ENCODE measurements at regions not wholly inside any gene's neighbourhood (a gene's known extent, or its start where the extent isn't known, plus 50 kb on each side); places are given as distances from the start of the nearest gene placed in this dataset.

DNA sequence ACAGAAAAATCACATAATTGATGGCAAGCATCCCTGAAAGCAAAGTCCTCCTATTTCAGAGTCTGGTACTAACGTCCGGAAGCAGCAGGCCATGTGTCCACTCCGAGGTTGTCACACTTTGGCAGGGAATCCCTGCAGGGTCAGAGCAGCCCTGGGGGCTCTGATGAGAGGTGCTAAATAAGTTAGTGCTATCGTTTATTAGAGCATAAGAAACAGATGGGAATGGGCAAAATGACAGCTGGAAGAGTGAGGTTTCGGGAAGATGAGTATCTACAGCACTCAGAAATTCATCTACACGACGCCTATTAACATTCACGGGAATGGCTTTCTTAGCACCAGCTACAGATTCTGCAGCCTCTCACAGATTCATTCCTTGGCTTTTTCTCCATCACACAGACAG is 465.4 kb upstream of the PSMD7 start:
- 74 to 83% (median 80%) methylated on average over 8 of the region's 8 CpGs for WGBS, 5 donors
- H3K9me3 ChIP-seq = peaks cover 0 to 6% (median 0%) of the 10 kb centered on the region in 8 donors
- H3K27ac ChIP-seq = no peak overlapping the region
- intact Hi-C loops (cut with DNase I; ENCODE audit: low total_unique reads) = no loop called here
- H3K4me1 ChIP-seq = no peaks in the 10 kb centered on the region
- H3K27me3 ChIP-seq (replicated peaks in 1 of 7) = peaks cover 0 to 8% (median 0%) of the 10 kb centered on the region in 7 donors
- DNase-seq = no peak
- no peaks in the 10 kb centered on the region for H3K36me3 ChIP-seq
- H3K4me3 ChIP-seq = no peak overlapping the region
- TF ChIP-seq, protein P1, sequence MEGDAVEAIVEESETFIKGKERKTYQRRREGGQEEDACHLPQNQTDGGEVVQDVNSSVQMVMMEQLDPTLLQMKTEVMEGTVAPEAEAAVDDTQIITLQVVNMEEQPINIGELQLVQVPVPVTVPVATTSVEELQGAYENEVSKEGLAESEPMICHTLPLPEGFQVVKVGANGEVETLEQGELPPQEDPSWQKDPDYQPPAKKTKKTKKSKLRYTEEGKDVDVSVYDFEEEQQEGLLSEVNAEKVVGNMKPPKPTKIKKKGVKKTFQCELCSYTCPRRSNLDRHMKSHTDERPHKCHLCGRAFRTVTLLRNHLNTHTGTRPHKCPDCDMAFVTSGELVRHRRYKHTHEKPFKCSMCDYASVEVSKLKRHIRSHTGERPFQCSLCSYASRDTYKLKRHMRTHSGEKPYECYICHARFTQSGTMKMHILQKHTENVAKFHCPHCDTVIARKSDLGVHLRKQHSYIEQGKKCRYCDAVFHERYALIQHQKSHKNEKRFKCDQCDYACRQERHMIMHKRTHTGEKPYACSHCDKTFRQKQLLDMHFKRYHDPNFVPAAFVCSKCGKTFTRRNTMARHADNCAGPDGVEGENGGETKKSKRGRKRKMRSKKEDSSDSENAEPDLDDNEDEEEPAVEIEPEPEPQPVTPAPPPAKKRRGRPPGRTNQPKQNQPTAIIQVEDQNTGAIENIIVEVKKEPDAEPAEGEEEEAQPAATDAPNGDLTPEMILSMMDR (IDR thresholded peaks at IDR 0.05 in 8 of 11, conservative IDR thresholded peaks at IDR 0.05 in 3 of 11) = no peak
- TF ChIP-seq POLR2AphosphoS5 (IDR thresholded peaks at IDR 0.05) (no peak), POLR2A (IDR thresholded peaks at IDR 0.05) (no peak)

DNA sequence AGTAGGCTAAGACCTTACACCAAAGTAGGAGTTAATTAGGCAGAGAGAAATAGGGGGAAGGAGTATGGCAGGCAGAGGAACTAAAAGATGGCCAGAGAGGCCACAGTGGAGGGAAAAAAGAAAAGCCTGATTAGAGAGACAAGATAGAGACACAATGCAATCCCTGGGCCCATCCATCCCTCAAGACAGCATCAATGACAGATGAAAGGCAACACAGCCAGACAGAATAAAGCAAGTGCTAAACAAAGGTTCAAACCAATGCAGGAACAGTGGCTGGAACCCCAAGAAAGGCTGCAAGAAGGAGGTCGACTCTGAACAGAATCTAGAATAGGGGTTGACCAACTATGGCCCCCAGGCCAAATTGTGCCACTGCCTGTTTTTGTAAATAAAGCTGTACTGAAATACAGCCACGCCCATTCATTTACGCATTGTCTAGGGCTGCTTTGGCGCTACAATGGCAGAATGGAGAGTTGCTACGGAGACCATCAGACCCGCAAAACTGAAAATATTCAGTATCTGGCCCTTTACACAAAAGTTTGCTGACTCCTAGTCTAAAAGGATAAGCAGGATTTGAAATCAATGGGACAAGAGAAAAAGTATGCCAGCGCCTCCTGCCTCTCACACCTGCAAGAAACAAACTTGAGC is 473.3 kb upstream of the PSMD7 start:
- Histone ChIP-seq H3K27me3 (replicated peaks in 1 of 7) (no peaks in the 10 kb centered on the region), H3K9me3 (peaks cover 0 to 17% (median 0%) of the 10 kb centered on the region in 8 donors), H3K36me3 (no peaks in the 10 kb centered on the region), H3K4me1 (no peaks in the 10 kb centered on the region), H3K4me3 (no peak overlapping the region), H3K27ac (no peak overlapping the region)
- intact Hi-C loops (cut with DNase I; ENCODE audit: low total_unique reads) = no loop called here
- 85 to 94% (median 88%) methylated on average over 7 of the region's 7 CpGs for WGBS, 5 donors
- DNase-seq = no peak
- no peak for TF ChIP-seq POLR2A (IDR thresholded peaks at IDR 0.05)
- TF ChIP-seq, protein P1 (IDR thresholded peaks at IDR 0.05 in 8 of 11, conservative IDR thresholded peaks at IDR 0.05 in 3 of 11) = no peak
- no peak for TF ChIP-seq POLR2AphosphoS5 (IDR thresholded peaks at IDR 0.05)

DNA sequence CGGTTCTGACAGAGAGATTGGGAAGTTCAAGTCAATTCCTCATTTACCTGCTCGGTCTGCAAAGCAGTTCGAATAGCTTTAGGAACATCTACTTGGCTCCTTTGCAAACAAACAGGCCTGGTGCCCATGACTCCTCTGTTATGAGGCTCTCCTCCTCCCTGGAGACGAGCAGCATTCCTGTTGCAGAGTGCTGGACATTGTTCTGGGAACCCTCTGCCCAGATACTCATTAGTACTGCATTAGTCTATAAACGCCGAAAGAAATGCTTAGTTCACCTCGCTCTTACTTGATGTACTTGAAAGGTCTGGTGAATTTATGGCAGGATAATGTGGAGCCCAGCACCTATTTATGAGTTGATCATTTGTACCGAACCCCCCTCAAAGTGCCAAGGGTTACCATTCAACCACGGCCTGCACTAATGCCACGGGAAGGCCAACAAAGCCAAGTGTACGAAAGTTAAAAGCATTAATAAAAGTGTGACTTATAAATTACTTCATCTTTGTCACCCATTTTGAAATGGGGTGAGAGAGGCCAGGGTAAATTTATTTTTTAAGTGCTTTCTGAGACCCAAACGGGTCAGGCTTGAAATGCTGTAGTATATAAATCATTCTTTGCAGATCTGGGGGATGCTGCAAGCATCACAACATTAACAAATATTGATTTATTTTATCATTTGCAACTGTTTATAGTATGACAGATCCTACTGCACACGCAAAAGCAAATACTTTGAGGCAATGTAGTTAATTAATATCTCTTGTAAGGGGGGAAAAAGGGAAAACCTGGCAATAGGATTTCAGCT is 478.9 kb upstream of the PSMD7 start:
- H3K4me1 ChIP-seq = no peaks in the 10 kb centered on the region
- WGBS, 5 donors = 72 to 76% (median 74%) methylated on average over 13 of the region's 13 CpGs
- no peaks in the 10 kb centered on the region for H3K36me3 ChIP-seq
- intact Hi-C loops (cut with DNase I; ENCODE audit: low total_unique reads) = no loop called here
- H3K4me3 ChIP-seq = no peak overlapping the region
- no peaks in the 10 kb centered on the region for H3K27me3 ChIP-seq (replicated peaks in 1 of 7)
- DNase-seq = no peak
- TF ChIP-seq POLR2A (IDR thresholded peaks at IDR 0.05) = no peak
- TF ChIP-seq POLR2AphosphoS5 (IDR thresholded peaks at IDR 0.05) = no peak
- TF ChIP-seq, protein P1 (IDR thresholded peaks at IDR 0.05 in 8 of 11, conservative IDR thresholded peaks at IDR 0.05 in 3 of 11) = no peak
- H3K27ac ChIP-seq = no peak overlapping the region
- peaks cover 0 to 11% (median 0%) of the 10 kb centered on the region in 8 donors for H3K9me3 ChIP-seq

- 43 to 62% (median 57%) methylated on average over 7 of the region's 7 CpGs for WGBS, 5 donors
- intact Hi-C loops (cut with DNase I; ENCODE audit: low total_unique reads) = no loop called here
- DNase-seq = no peak
- Histone ChIP-seq H3K27me3 (replicated peaks in 1 of 7) (no peaks in the 10 kb centered on the region), H3K4me3 (no peak overlapping the region), H3K9me3 (no peaks in the 10 kb centered on the region), H3K4me1 (no peaks in the 10 kb centered on the region), H3K27ac (no peak overlapping the region), H3K36me3 (no peaks in the 10 kb centered on the region)
- no peak for TF ChIP-seq POLR2A (IDR thresholded peaks at IDR 0.05)
- TF ChIP-seq, protein P1 (IDR thresholded peaks at IDR 0.05 in 8 of 11, conservative IDR thresholded peaks at IDR 0.05 in 3 of 11) = no peak
- TF ChIP-seq POLR2AphosphoS5 (IDR thresholded peaks at IDR 0.05) = no peak
These were observed 483.1 kb upstream of the PSMD7 start for GRCh38 chr16:73813527-73813926.

All from spleen (tissue), 11 donors.